ENCODE measurements at regions not wholly inside any gene's neighbourhood (a gene's known extent, or its start where the extent isn't known, plus 50 kb on each side); places are given as distances from the start of the nearest gene placed in this dataset.

DNA sequence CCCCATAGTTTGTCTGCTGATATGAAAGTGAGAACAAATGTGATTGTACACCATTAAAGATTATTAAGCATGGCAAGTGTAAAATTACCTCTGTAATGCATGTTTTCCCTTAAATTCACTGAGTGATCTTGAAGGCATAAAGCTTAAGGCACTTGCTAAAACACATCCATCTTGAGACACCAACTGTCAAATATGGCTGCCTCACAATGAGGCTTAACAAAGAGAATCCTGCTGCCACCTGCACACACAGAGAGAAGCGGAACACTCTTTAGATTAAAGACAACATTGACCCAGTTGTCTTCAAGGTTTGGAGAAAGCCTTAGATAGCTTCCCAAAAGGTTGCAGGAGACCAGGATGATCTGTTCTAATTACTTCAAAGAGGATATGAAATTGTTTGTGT, 803.6 kb upstream of the GYPC start:
- H3K79me2 ChIP-seq (ENCODE audit: control insufficient read depth, insufficient read depth, low read length), result no peaks in the 10 kb centered on the region
- no peak for DNase-seq (ENCODE audit: low read depth, low spot score)
- no peak for FAIRE-seq
- H3K4me3 ChIP-seq, result no peak overlapping the region
- CTCF ChIA-PET, result no interaction called here
- no TSS peak for BruUV-seq (replicated peaks)
- no peak for ATAC-seq
- no peaks in the 10 kb centered on the region for H3K9me3 ChIP-seq (replicated peaks; ENCODE audit: control insufficient read depth, insufficient read depth, low read length)
- intact Hi-C loops (cut with micrococcal nuclease; ENCODE audit: unreplicated experiment), result no loop called here
- H2AFZ ChIP-seq (ENCODE audit: control insufficient read depth, low read depth, low read length), result no peak overlapping the region
- RAD21 ChIA-PET (ENCODE audit: unreplicated experiment), result no interaction called here
- WGBS (ENCODE audit: insufficient coverage, insufficient replicate concordance, low lambda C conversion rate, missing lambda C conversion rate), result 13% methylated on average over 1 of the region's 1 CpG
- H3K4me2 ChIP-seq (ENCODE audit: control insufficient read depth, insufficient read depth), result no peak overlapping the region
- no peaks in the 10 kb centered on the region for H4K20me1 ChIP-seq (ENCODE audit: control insufficient read depth, insufficient read depth)
- H3K27ac ChIP-seq (ENCODE audit: control insufficient read depth, insufficient read depth), result no peak overlapping the region
- TF ChIP-seq SMAD5 (IDR thresholded peaks at IDR 0.05; ENCODE audit: low read depth) (no peak), IRF4 (IDR thresholded peaks at IDR 0.05; ENCODE audit: low read depth, low read length) (no peak)
- H3K4me1 ChIP-seq (ENCODE audit: control insufficient read depth, insufficient read depth, low read length), result no peaks in the 10 kb centered on the region
- POLR2A ChIA-PET, result no interaction called here
- in situ Hi-C loops (cut with MboI), result no loop called here
- no peaks in the 10 kb centered on the region for H3K27me3 ChIP-seq (replicated peaks in 1 of 2; ENCODE audit: control insufficient read depth in 2 of 2, insufficient read depth in 2 of 2, low read length in 1 of 2)
- SMC1A ChIA-PET (ENCODE audit: uncharacterized antibody, unreplicated experiment), result no interaction called here
- H3K36me3 ChIP-seq (ENCODE audit: control insufficient read depth in 2 of 2, insufficient read depth in 2 of 2, low read length in 1 of 2), result no peaks in the 10 kb centered on the region
- H3K9ac ChIP-seq (ENCODE audit: control insufficient read depth, insufficient read depth, low read length), result no peak overlapping the region

DNA sequence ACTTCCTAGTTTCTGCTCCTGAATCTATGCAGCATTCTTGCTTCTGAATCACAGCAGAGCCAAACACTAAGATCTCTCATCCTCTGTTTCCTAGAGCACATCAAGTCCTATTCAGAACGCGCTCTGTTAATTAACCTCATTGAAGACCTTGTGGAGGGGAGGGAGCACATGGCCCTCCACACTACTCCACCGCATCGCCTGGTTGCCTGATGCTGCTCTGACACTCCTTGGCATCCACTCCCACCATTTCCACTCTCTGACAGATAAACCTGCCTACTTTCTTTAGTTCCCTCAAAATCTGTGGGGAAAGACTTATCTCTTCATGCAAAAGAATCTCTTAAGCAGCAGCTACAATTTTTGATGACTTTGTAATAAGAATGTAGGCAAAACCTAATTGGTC, 802.3 kb upstream of the GYPC start:
- ChIA-PET RAD21 (ENCODE audit: unreplicated experiment) (no interaction called here), CTCF (no interaction called here), SMC1A (ENCODE audit: uncharacterized antibody, unreplicated experiment) (interaction anchor here (0.7 kb wide), 1 partner anchor 367 kb away, joined by 3 read pairs; no protein-coding TSS in a partner anchor), POLR2A (no interaction called here)
- H2AFZ ChIP-seq (ENCODE audit: control insufficient read depth, low read depth, low read length), result no peak overlapping the region
- H3K36me3 ChIP-seq (ENCODE audit: control insufficient read depth in 2 of 2, insufficient read depth in 2 of 2, low read length in 1 of 2), result no peaks in the 10 kb centered on the region
- TF ChIP-seq, protein P1, sequence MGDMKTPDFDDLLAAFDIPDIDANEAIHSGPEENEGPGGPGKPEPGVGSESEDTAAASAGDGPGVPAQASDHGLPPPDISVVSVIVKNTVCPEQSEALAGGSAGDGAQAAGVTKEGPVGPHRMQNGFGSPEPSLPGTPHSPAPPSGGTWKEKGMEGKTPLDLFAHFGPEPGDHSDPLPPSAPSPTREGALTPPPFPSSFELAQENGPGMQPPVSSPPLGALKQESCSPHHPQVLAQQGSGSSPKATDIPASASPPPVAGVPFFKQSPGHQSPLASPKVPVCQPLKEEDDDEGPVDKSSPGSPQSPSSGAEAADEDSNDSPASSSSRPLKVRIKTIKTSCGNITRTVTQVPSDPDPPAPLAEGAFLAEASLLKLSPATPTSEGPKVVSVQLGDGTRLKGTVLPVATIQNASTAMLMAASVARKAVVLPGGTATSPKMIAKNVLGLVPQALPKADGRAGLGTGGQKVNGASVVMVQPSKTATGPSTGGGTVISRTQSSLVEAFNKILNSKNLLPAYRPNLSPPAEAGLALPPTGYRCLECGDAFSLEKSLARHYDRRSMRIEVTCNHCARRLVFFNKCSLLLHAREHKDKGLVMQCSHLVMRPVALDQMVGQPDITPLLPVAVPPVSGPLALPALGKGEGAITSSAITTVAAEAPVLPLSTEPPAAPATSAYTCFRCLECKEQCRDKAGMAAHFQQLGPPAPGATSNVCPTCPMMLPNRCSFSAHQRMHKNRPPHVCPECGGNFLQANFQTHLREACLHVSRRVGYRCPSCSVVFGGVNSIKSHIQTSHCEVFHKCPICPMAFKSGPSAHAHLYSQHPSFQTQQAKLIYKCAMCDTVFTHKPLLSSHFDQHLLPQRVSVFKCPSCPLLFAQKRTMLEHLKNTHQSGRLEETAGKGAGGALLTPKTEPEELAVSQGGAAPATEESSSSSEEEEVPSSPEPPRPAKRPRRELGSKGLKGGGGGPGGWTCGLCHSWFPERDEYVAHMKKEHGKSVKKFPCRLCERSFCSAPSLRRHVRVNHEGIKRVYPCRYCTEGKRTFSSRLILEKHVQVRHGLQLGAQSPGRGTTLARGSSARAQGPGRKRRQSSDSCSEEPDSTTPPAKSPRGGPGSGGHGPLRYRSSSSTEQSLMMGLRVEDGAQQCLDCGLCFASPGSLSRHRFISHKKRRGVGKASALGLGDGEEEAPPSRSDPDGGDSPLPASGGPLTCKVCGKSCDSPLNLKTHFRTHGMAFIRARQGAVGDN (IDR thresholded peaks at IDR 0.05), result no peak
- in situ Hi-C loops (cut with MboI), result no loop called here
- H3K4me3 ChIP-seq, result no peak overlapping the region
- ATAC-seq (no peak), FAIRE-seq (no peak), DNase-seq (ENCODE audit: low read depth, low spot score) (no peak)
- no peaks in the 10 kb centered on the region for H4K20me1 ChIP-seq (ENCODE audit: control insufficient read depth, insufficient read depth)
- H3K27me3 ChIP-seq (replicated peaks in 1 of 2; ENCODE audit: control insufficient read depth in 2 of 2, insufficient read depth in 2 of 2, low read length in 1 of 2), result no peaks in the 10 kb centered on the region
- 73% methylated on average over 4 of the region's 4 CpGs for WGBS (ENCODE audit: insufficient coverage, insufficient replicate concordance, low lambda C conversion rate, missing lambda C conversion rate)
- H3K27ac ChIP-seq (ENCODE audit: control insufficient read depth, insufficient read depth), result no peak overlapping the region
- no TSS peak for BruUV-seq (replicated peaks)
- intact Hi-C loops (cut with micrococcal nuclease; ENCODE audit: unreplicated experiment), result no loop called here
- no peak overlapping the region for H3K4me2 ChIP-seq (ENCODE audit: control insufficient read depth, insufficient read depth)
- no peak overlapping the region for H3K9ac ChIP-seq (ENCODE audit: control insufficient read depth, insufficient read depth, low read length)
- no peaks in the 10 kb centered on the region for H3K79me2 ChIP-seq (ENCODE audit: control insufficient read depth, insufficient read depth, low read length)
- H3K4me1 ChIP-seq (ENCODE audit: control insufficient read depth, insufficient read depth, low read length), result no peaks in the 10 kb centered on the region
- H3K9me3 ChIP-seq (replicated peaks; ENCODE audit: control insufficient read depth, insufficient read depth, low read length), result no peaks in the 10 kb centered on the region

Measured in GM12878 (cell line).